Activated T-cell treated with anti-CD3 and anti-CD28 coated beads for 4 hours (primary cell): ENCODE measurements at regions not wholly inside any gene's neighbourhood (a gene's known extent, or its start where the extent isn't known, plus 50 kb on each side); places are given as distances from the start of the nearest gene placed in this dataset.
"Not testable (repeated sequence)": the region's sequence is repeated elsewhere in the genome, so short reads cannot be mapped to it uniquely, and the experiment has no call there.

ENCODE experiments used
- DNase-seq: peaks from one replicate; pipeline ENCODE4 v3.0.0-alpha.2; 2020

- no peak for DNase-seq
These were observed 427.4 kb upstream of the DIPK2B start for GRCh38 chrX:45628041-45628440.

- DNase-seq, result no peak
These were observed 422.6 kb upstream of the DIPK2B start for GRCh38 chrX:45623266-45623665.

- no peak for DNase-seq
These were observed 421.9 kb upstream of the DIPK2B start for GRCh38 chrX:45622538-45622937.

GRCh38 chrX:45622042-45622423 lies 421.4 kb upstream of the DIPK2B start:
- no peak for DNase-seq

GRCh38 chrX:45621376-45622041 lies 420.8 kb upstream of the DIPK2B start:
- DNase-seq, result no peak

- DNase-seq, result no peak
These were observed 418.6 kb upstream of the DIPK2B start for GRCh38 chrX:45619290-45619689.

- DNase-seq, result not testable (repeated sequence)
These were observed 414.9 kb upstream of the DIPK2B start for GRCh38 chrX:45615591-45615990.

- DNase-seq, result no peak
These were observed 414.2 kb upstream of the DIPK2B start for GRCh38 chrX:45614853-45615252.

- no peak for DNase-seq
These were observed 401.5 kb upstream of the DIPK2B start for GRCh38 chrX:45602151-45602550.

GRCh38 chrX:45601052-45601451 lies 400.4 kb upstream of the DIPK2B start:
- DNase-seq, result no peak

GRCh38 chrX:45598861-45599260 lies 398.2 kb upstream of the DIPK2B start:
- DNase-seq, result no peak

GRCh38 chrX:45596188-45596808 lies 395.6 kb upstream of the DIPK2B start:
- DNase-seq, result no peak

- no peak for DNase-seq
These were observed 391.4 kb upstream of the DIPK2B start for GRCh38 chrX:45592101-45592500.

GRCh38 chrX:45591650-45592049 lies 391.0 kb upstream of the DIPK2B start:
- DNase-seq, result no peak

GRCh38 chrX:45584717-45585116 lies 384.0 kb upstream of the DIPK2B start:
- DNase-seq, result no peak

- no peak for DNase-seq
These were observed 376.7 kb upstream of the DIPK2B start for GRCh38 chrX:45577361-45577760.

GRCh38 chrX:45571453-45571852 lies 370.8 kb upstream of the DIPK2B start:
- DNase-seq, result no peak

GRCh38 chrX:45566456-45566855 lies 365.8 kb upstream of the DIPK2B start:
- DNase-seq, result no peak

- no peak for DNase-seq
These were observed 356.7 kb upstream of the DIPK2B start for GRCh38 chrX:45557387-45557786.

GRCh38 chrX:45554736-45555135 lies 354.1 kb upstream of the DIPK2B start:
- DNase-seq, result no peak

- no peak for DNase-seq
These were observed 352.7 kb upstream of the DIPK2B start for GRCh38 chrX:45553417-45553816.

GRCh38 chrX:45546697-45547096 lies 346.0 kb upstream of the DIPK2B start:
- DNase-seq, result not testable (repeated sequence)

GRCh38 chrX:45540181-45540580 lies 339.5 kb upstream of the DIPK2B start:
- no peak for DNase-seq

- no peak for DNase-seq
These were observed 337.3 kb upstream of the DIPK2B start for GRCh38 chrX:45537936-45538335.

- DNase-seq, result no peak
These were observed 327.2 kb upstream of the DIPK2B start for GRCh38 chrX:45527834-45528233.
